GM12872 (cell line): ENCODE measurements at regions not wholly inside any gene's neighbourhood (a gene's known extent, or its start where the extent isn't known, plus 50 kb on each side); places are given as distances from the start of the nearest gene placed in this dataset.

Experiments used
- CTCF ChIP-seq: IDR thresholded peaks from 3 replicates; pipeline ENCODE4 v1.5.1; 2011; ENCODE audit warnings: low read depth, mild to moderate bottlenecking, low read length, moderate library complexity; ENCODE audit not compliant: insufficient read depth

- no peak for TF ChIP-seq CTCF
Measured at GRCh38 chr4:17090063-17090462, 191.6 kb upstream of the LDB2 start.

- TF ChIP-seq CTCF = no peak
Measured at GRCh38 chr4:17085416-17085815, 187.0 kb upstream of the LDB2 start.

GRCh38 chr4:17082186-17082585 is 183.7 kb upstream of the LDB2 start:
- no peak for TF ChIP-seq CTCF

- TF ChIP-seq CTCF = no peak
Measured at GRCh38 chr4:17081179-17081578, 182.7 kb upstream of the LDB2 start.

- TF ChIP-seq CTCF = no peak
Measured at GRCh38 chr4:17077105-17077504, 178.7 kb upstream of the LDB2 start.

GRCh38 chr4:17072483-17072882 is 174.0 kb upstream of the LDB2 start:
- no peak for TF ChIP-seq CTCF

- no peak for TF ChIP-seq CTCF
Measured at GRCh38 chr4:17068891-17069290, 170.4 kb upstream of the LDB2 start.

- no peak for TF ChIP-seq CTCF
Measured at GRCh38 chr4:17068392-17068791, 169.9 kb upstream of the LDB2 start.
